Ishikawa (cell line): ENCODE measurements at regions not wholly inside any gene's neighbourhood (a gene's known extent, or its start where the extent isn't known, plus 50 kb on each side); places are given as distances from the start of the nearest gene placed in this dataset.

Experiments used
- CEBPB ChIP-seq: IDR thresholded peaks from 2 replicates; pipeline ENCODE4 v1.6.1; 2012
- REST ChIP-seq: IDR thresholded peaks from 2 replicates; pipeline ENCODE4 v1.6.1; 2012; ENCODE audit warnings: low read depth, mild to moderate bottlenecking
- YY1 ChIP-seq: IDR thresholded peaks from 2 replicates; pipeline ENCODE4 v1.6.1; 2012; ENCODE audit warnings: low read depth

- TF ChIP-seq REST (no peak), CEBPB (no peak), YY1 (no peak)
These were observed 940.7 kb upstream of the KLHL29 start for GRCh38 chr2:22444281-22444680.
